ENCODE measurements at regions not wholly inside any gene's neighbourhood (a gene's known extent, or its start where the extent isn't known, plus 50 kb on each side); places are given as distances from the start of the nearest gene placed in this dataset.

GRCh38 chr11:35066030-35066429, 72.9 kb upstream of the CD44 start:
- no peak for TF ChIP-seq CTCF (IDR thresholded peaks at IDR 0.05; ENCODE audit: low read depth, low read length)
- no peak overlapping the region for H3K4me3 ChIP-seq (ENCODE audit: low read depth, low read length)

- no peak overlapping the region for H3K4me3 ChIP-seq (ENCODE audit: low read depth, low read length)
- no peak for TF ChIP-seq CTCF (IDR thresholded peaks at IDR 0.05; ENCODE audit: low read depth, low read length)
These were observed 72.1 kb upstream of the CD44 start for GRCh38 chr11:35066783-35067423.

GRCh38 chr11:35071722-35072121, 67.2 kb upstream of the CD44 start:
- H3K4me3 ChIP-seq (ENCODE audit: low read depth, low read length), result no peak overlapping the region
- no peak for TF ChIP-seq CTCF (IDR thresholded peaks at IDR 0.05; ENCODE audit: low read depth, low read length)

GRCh38 chr11:35073691-35074419, 65.1 kb upstream of the CD44 start:
- H3K4me3 ChIP-seq (ENCODE audit: low read depth, low read length), result no peak overlapping the region
- TF ChIP-seq CTCF (IDR thresholded peaks at IDR 0.05; ENCODE audit: low read depth, low read length), result no peak

- no peak for TF ChIP-seq CTCF (IDR thresholded peaks at IDR 0.05; ENCODE audit: low read depth, low read length)
- no peak overlapping the region for H3K4me3 ChIP-seq (ENCODE audit: low read depth, low read length)
These were observed 62.5 kb upstream of the CD44 start for GRCh38 chr11:35076201-35077100.

- H3K4me3 ChIP-seq (ENCODE audit: low read depth, low read length), result no peak overlapping the region
- no peak for TF ChIP-seq CTCF (IDR thresholded peaks at IDR 0.05; ENCODE audit: low read depth, low read length)
These were observed 61.1 kb upstream of the CD44 start for GRCh38 chr11:35077709-35078469.

All from WI38 (cell line).